Cardiac muscle cell (in vitro differentiated cells and primary cell): ENCODE measurements at regions not wholly inside any gene's neighbourhood (a gene's known extent, or its start where the extent isn't known, plus 50 kb on each side); places are given as distances from the start of the nearest gene placed in this dataset.

Experiments
- DNase-seq, 2 donors: peaks; one replicate each; pipeline versions ENCODE4 v3.0.0 to v3.0.0-alpha.2; 2010 to 2017; ENCODE audit warnings: low read depth in 1 of 2, low spot score in 1 of 2
- H3K27ac ChIP-seq: fragments of 200-600 bp; sonication (generic); 2 replicates; pipeline ENCODE4 v1.5.1; 2016
- H3K27me3 ChIP-seq: fragments of 200-600 bp; sonication (generic); 2 replicates; pipeline ENCODE4 v1.6.0; 2016; ENCODE audit warnings: control low read depth
- H3K36me3 ChIP-seq: fragments of 200-600 bp; sonication (generic); 2 replicates; pipeline ENCODE4 v1.5.1; 2016; ENCODE audit warnings: control low read depth
- H3K4me1 ChIP-seq: fragments of 200-600 bp; sonication (generic); 2 replicates; pipeline ENCODE4 v1.8.1; 2017; ENCODE audit warnings: low read depth, mild to moderate bottlenecking, mixed run types
- H3K4me3 ChIP-seq: fragments of 200-600 bp; sonication (generic); 2 replicates; pipeline ENCODE4 v1.5.1; 2016; ENCODE audit warnings: mild to moderate bottlenecking
- H3K9me3 ChIP-seq: fragments of 200-600 bp; sonication (generic); 2 replicates; pipeline ENCODE4 v1.5.1; 2017; ENCODE audit warnings: low read depth, mild to moderate bottlenecking, control low read depth
- TF ChIP-seq, protein P1 (sequence below): IDR thresholded peaks from 2 replicates; pipeline ENCODE4 v1.5.1; 2012; ENCODE audit warnings: low read depth, mild to moderate bottlenecking, low read length

DNA sequence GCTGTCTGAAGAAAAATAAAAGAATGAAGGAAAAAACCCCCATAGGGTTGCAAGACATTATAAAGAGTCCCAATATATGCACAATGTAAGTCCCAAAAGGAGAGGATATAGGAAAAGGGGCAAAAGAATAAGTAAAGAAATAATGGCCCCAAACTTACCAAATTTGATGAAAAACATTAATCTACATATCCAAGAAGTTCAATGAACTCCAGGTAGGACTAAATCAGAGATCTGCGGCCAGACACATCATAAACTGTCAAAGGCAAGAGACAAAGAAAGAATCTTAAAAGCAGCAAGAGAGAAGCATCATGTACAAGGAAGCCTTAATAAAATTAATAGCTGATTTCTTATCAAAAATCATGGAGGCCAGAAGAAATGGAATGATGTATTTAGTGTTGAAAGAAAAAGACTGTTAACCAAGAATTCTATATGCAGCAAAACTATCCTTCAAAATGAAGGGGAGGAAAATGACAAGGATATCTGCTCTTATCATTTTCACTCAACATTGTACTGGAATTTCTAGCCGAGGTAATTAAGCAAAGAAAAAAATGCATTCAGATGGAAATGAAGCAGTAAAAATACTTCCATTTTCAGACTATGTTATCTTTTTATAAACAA lies 95.7 kb upstream of the GLI3 start:
- no peak overlapping the region for H3K27ac ChIP-seq
- no peak overlapping the region for H3K4me3 ChIP-seq
- H3K36me3 ChIP-seq, result no peaks in the 10 kb centered on the region
- TF ChIP-seq, protein P1, sequence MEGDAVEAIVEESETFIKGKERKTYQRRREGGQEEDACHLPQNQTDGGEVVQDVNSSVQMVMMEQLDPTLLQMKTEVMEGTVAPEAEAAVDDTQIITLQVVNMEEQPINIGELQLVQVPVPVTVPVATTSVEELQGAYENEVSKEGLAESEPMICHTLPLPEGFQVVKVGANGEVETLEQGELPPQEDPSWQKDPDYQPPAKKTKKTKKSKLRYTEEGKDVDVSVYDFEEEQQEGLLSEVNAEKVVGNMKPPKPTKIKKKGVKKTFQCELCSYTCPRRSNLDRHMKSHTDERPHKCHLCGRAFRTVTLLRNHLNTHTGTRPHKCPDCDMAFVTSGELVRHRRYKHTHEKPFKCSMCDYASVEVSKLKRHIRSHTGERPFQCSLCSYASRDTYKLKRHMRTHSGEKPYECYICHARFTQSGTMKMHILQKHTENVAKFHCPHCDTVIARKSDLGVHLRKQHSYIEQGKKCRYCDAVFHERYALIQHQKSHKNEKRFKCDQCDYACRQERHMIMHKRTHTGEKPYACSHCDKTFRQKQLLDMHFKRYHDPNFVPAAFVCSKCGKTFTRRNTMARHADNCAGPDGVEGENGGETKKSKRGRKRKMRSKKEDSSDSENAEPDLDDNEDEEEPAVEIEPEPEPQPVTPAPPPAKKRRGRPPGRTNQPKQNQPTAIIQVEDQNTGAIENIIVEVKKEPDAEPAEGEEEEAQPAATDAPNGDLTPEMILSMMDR, result no peak
- H3K27me3 ChIP-seq, result no peaks in the 10 kb centered on the region
- no peaks in the 10 kb centered on the region for H3K9me3 ChIP-seq
- DNase-seq, result no peak
- H3K4me1 ChIP-seq, result no peaks in the 10 kb centered on the region

DNA sequence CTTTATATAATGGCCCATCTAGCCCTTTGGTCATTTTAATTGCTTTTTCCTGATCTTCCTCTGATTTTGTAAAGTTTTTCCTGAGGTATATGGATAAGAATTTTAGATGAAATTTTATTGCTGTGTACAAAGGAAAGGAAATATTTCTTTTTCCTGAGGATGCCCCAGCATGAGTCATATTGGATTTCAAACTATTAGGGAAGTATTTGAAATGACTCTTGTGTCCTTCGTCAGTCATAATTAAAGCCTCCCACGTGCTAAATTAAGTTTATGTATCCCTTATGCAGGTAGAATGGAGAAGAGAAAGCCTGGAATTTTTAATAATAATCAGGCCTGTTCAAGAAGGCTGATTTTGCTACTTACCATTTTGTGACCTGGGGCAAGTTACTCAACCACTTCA lies 82.6 kb upstream of the GLI3 start:
- H3K4me3 ChIP-seq, result no peak overlapping the region

GRCh38 chr7:42315631-42316030 lies 78.6 kb upstream of the GLI3 start:
- Histone ChIP-seq H3K36me3 (no peaks in the 10 kb centered on the region), H3K27ac (no peak overlapping the region), H3K27me3 (no peaks in the 10 kb centered on the region), H3K9me3 (no peaks in the 10 kb centered on the region), H3K4me3 (no peak overlapping the region), H3K4me1 (no peaks in the 10 kb centered on the region)
- peak in 1 of 2 donors; percentile 18 for DNase-seq
- TF ChIP-seq, protein P1, result no peak

More for the DNA sequence above, 82.6 kb upstream of the GLI3 start:
- Histone ChIP-seq H3K36me3 (no peaks in the 10 kb centered on the region), H3K27ac (no peak overlapping the region), H3K9me3 (no peaks in the 10 kb centered on the region), H3K27me3 (no peaks in the 10 kb centered on the region), H3K4me1 (no peaks in the 10 kb centered on the region)
- no peak for DNase-seq
- TF ChIP-seq, protein P1, result no peak

GRCh38 chr7:42315103-42315502 lies 78.1 kb upstream of the GLI3 start:
- Histone ChIP-seq H3K27me3 (no peaks in the 10 kb centered on the region), H3K4me3 (no peak overlapping the region), H3K36me3 (no peaks in the 10 kb centered on the region), H3K9me3 (no peaks in the 10 kb centered on the region), H3K4me1 (no peaks in the 10 kb centered on the region), H3K27ac (no peak overlapping the region)
- DNase-seq, result no peak
- TF ChIP-seq, protein P1, result no peak

- no peak overlapping the region for H3K27ac ChIP-seq
- H3K4me1 ChIP-seq, result no peaks in the 10 kb centered on the region
- TF ChIP-seq, protein P1, result no peak
- no peaks in the 10 kb centered on the region for H3K36me3 ChIP-seq
- H3K9me3 ChIP-seq, result no peaks in the 10 kb centered on the region
- no peaks in the 10 kb centered on the region for H3K27me3 ChIP-seq
- H3K4me3 ChIP-seq, result no peak overlapping the region
- no peak for DNase-seq
Measured at GRCh38 chr7:42314696-42315095, 77.7 kb upstream of the GLI3 start.
